WTC11 (cell line): ENCODE measurements at regions not wholly inside any gene's neighbourhood (a gene's known extent, or its start where the extent isn't known, plus 50 kb on each side); places are given as distances from the start of the nearest gene placed in this dataset.

Source experiments
- ATAC-seq: fragments of 200-7000 bp; cut with Tn5 transposase; 2 replicates; pipeline ENCODE4 v1.10.0; 2021; ENCODE audit warnings: mild to moderate bottlenecking, moderate library complexity
- CTCF ChIA-PET: fragments of 300-600 bp; sonication (Branson Sonifier 250); formaldehyde crosslinking; loops from one replicate; lab custom pipeline; 2021; ENCODE audit warnings: antibody characterized with exemption; lab: Charles Lee
- POLR2A ChIA-PET: fragments of 350-600 bp; sonication (Branson Sonifier 250); formaldehyde crosslinking; loops from one replicate; lab custom pipeline; 2021; ENCODE audit warnings: antibody characterized with exemption; lab: Charles Lee
- DNase-seq: peaks from one replicate; pipeline ENCODE4 v3.0.0; 2021; ENCODE audit warnings: low spot score
- H3K27ac Mint-ChIP-seq: 2 replicates; pipeline ENCODE4 v1.8.0; 2021; ENCODE audit warnings: mixed read lengths
- H3K27me3 Mint-ChIP-seq: 2 replicates; pipeline ENCODE4 v1.8.0; 2021; ENCODE audit warnings: low read depth, mild to moderate bottlenecking, moderate library complexity, mixed read lengths
- H3K36me3 Mint-ChIP-seq: 2 replicates; pipeline ENCODE4 v1.8.0; 2021; ENCODE audit warnings: mixed read lengths
- H3K4me1 Mint-ChIP-seq: 2 replicates; pipeline ENCODE4 v1.8.0; 2022; ENCODE audit warnings: mixed read lengths
- H3K4me3 Mint-ChIP-seq: 2 replicates; pipeline ENCODE4 v1.8.0; 2021; ENCODE audit warnings: mild to moderate bottlenecking, moderate library complexity, mixed read lengths
- H3K9me3 Mint-ChIP-seq: 2 replicates; pipeline ENCODE4 v1.8.0; 2021; ENCODE audit warnings: mixed read lengths
- ATF6 ChIP-seq: sonication (generic); formaldehyde crosslinking; IDR thresholded peaks from 2 replicates; pipeline ENCODE4 v1.8.1; 2023; ENCODE audit warnings: mild to moderate bottlenecking, missing genetic modification reagents
- CREM ChIP-seq: sonication (generic); formaldehyde crosslinking; IDR thresholded peaks from 2 replicates; pipeline ENCODE4 v1.8.1; 2022; ENCODE audit warnings: mild to moderate bottlenecking, missing genetic modification reagents, moderate library complexity
- FOXJ3 ChIP-seq: sonication (generic); formaldehyde crosslinking; IDR thresholded peaks from 2 replicates; pipeline ENCODE4 v1.9.0; 2021; ENCODE audit warnings: missing genetic modification reagents, mild to moderate bottlenecking, borderline replicate concordance
- JUN ChIP-seq: sonication (generic); formaldehyde crosslinking; IDR thresholded peaks from 2 replicates; pipeline ENCODE4 v1.8.0; 2023; ENCODE audit warnings: mild to moderate bottlenecking, missing genetic modification reagents
- OVOL2 ChIP-seq: fragments of 250-450 bp; sonication (Bioruptor Pico); IDR thresholded peaks from 2 replicates; pipeline ENCODE4 v1.9.0; 2021; ENCODE audit warnings: mild to moderate bottlenecking, borderline replicate concordance
- SMAD4 ChIP-seq: sonication (generic); formaldehyde crosslinking; IDR thresholded peaks from 2 replicates; pipeline ENCODE4 v1.8.0; 2022; ENCODE audit warnings: mild to moderate bottlenecking, missing genetic modification reagents
- TEAD1 ChIP-seq: sonication (generic); formaldehyde crosslinking; IDR thresholded peaks from 2 replicates; pipeline ENCODE4 v1.8.0; 2022; ENCODE audit warnings: mild to moderate bottlenecking, missing genetic modification reagents
- TP53 ChIP-seq: sonication (generic); formaldehyde crosslinking; IDR thresholded peaks from 2 replicates; pipeline ENCODE4 v1.8.1; 2023; ENCODE audit warnings: mild to moderate bottlenecking, missing genetic modification reagents
- USF2 ChIP-seq: sonication (generic); formaldehyde crosslinking; IDR thresholded peaks from 2 replicates; pipeline ENCODE4 v1.8.1; 2023; ENCODE audit warnings: mild to moderate bottlenecking, missing genetic modification reagents, moderate library complexity
- TF ChIP-seq, protein P1 (sequence below): fragments of 250-450 bp; sonication (Bioruptor Pico); IDR thresholded peaks from 2 replicates; pipeline ENCODE4 v1.9.0; 2021; ENCODE audit warnings: mild to moderate bottlenecking
- TF ChIP-seq, protein P2 (sequence below): fragments of 250-450 bp; sonication (Bioruptor Pico); IDR thresholded peaks from 2 replicates; pipeline ENCODE4 v1.8.0; 2021; ENCODE audit warnings: mild to moderate bottlenecking
- TF ChIP-seq, protein P3 (sequence below): sonication (generic); formaldehyde crosslinking; IDR thresholded peaks from 2 replicates; pipeline ENCODE4 v1.8.0; 2022; ENCODE audit warnings: mild to moderate bottlenecking, missing genetic modification reagents
- TF ChIP-seq, protein P4 (sequence below): sonication (generic); formaldehyde crosslinking; IDR thresholded peaks from 2 replicates; pipeline ENCODE4 v1.8.0; 2023; ENCODE audit warnings: missing genetic modification reagents, mild to moderate bottlenecking, borderline replicate concordance

DNA sequence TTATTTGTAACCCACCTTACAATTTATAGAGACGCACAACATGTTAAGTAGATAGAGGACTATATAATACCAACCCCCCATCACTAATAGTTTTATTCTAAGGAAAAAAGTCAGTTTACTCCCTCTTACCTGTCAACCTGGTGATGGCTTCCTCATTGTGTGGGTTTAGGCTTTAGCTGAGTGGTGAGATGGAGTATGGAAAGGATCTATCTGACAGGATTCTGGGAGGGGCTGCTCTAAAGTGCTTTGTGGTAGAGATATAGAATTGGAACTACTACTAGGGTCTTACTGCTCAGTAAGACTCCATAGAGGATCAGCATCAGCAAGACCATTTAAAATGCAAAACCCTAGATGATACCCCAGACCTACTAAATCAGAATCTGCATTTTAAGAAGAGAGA lies 82.1 kb upstream of the IFNE start (continued):
- no peak for TF ChIP-seq ATF6 (CRISPR knock-in tag)

GRCh38 chr9:21565155-21565554 lies 83.0 kb upstream of the IFNE start:
- no peak for ATAC-seq
- TF ChIP-seq, protein P1, sequence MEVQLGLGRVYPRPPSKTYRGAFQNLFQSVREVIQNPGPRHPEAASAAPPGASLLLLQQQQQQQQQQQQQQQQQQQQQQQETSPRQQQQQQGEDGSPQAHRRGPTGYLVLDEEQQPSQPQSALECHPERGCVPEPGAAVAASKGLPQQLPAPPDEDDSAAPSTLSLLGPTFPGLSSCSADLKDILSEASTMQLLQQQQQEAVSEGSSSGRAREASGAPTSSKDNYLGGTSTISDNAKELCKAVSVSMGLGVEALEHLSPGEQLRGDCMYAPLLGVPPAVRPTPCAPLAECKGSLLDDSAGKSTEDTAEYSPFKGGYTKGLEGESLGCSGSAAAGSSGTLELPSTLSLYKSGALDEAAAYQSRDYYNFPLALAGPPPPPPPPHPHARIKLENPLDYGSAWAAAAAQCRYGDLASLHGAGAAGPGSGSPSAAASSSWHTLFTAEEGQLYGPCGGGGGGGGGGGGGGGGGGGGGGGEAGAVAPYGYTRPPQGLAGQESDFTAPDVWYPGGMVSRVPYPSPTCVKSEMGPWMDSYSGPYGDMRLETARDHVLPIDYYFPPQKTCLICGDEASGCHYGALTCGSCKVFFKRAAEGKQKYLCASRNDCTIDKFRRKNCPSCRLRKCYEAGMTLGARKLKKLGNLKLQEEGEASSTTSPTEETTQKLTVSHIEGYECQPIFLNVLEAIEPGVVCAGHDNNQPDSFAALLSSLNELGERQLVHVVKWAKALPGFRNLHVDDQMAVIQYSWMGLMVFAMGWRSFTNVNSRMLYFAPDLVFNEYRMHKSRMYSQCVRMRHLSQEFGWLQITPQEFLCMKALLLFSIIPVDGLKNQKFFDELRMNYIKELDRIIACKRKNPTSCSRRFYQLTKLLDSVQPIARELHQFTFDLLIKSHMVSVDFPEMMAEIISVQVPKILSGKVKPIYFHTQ (CRISPR knock-in tag), result no peak
- TF ChIP-seq JUN (CRISPR knock-in tag) (no peak), USF2 (CRISPR knock-in tag) (no peak), OVOL2 (CRISPR knock-in tag) (no peak), TEAD1 (CRISPR knock-in tag) (no peak), FOXJ3 (CRISPR knock-in tag) (no peak), CREM (no peak), TP53 (CRISPR knock-in tag) (no peak)
- TF ChIP-seq, protein P2, sequence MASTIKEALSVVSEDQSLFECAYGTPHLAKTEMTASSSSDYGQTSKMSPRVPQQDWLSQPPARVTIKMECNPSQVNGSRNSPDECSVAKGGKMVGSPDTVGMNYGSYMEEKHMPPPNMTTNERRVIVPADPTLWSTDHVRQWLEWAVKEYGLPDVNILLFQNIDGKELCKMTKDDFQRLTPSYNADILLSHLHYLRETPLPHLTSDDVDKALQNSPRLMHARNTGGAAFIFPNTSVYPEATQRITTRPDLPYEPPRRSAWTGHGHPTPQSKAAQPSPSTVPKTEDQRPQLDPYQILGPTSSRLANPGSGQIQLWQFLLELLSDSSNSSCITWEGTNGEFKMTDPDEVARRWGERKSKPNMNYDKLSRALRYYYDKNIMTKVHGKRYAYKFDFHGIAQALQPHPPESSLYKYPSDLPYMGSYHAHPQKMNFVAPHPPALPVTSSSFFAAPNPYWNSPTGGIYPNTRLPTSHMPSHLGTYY (CRISPR knock-in tag), result no peak
- Mint-ChIP-seq H3K4me3 (no peak overlapping the region), H3K36me3 (no peaks in the 10 kb centered on the region), H3K9me3 (no peaks in the 10 kb centered on the region), H3K27me3 (peaks cover 8% of the 10 kb centered on the region), H3K27ac (no peak overlapping the region), H3K4me1 (peaks cover 19% of the 10 kb centered on the region)
- ChIA-PET POLR2A (no interaction called here), CTCF (no interaction called here)
- no peak for DNase-seq

DNA sequence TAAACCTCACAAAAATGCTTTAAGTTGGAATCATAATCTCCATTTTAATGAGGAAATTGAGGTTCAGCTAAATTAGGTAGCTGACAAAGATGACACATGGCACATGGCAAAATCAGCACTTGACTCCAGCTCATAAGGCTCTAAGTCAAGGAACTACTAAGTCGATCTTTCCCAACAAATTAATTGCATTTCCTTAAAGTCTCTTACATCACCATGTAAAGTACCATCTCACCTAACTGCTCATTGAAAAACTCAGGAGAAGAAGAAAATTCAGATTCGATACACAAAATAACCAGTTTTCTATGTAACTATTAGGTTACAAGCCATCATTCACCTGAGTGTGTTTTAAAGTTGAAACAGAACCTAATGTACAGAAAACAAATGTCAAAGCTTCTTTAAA lies 85.8 kb upstream of the IFNE start:
- H3K36me3 Mint-ChIP-seq, result no peaks in the 10 kb centered on the region
- ChIA-PET POLR2A (no interaction called here), CTCF (interaction anchor here (1.2 to 1.3 kb wide), 2 partner anchors 9 to 176 kb away, joined by 3 to 4 read pairs; no protein-coding TSS in a partner anchor)
- H3K9me3 Mint-ChIP-seq, result no peaks in the 10 kb centered on the region
- no peak overlapping the region for H3K4me3 Mint-ChIP-seq
- peaks cover 15% of the 10 kb centered on the region for H3K4me1 Mint-ChIP-seq
- DNase-seq (no peak), ATAC-seq (no peak)
- TF ChIP-seq, protein P3, sequence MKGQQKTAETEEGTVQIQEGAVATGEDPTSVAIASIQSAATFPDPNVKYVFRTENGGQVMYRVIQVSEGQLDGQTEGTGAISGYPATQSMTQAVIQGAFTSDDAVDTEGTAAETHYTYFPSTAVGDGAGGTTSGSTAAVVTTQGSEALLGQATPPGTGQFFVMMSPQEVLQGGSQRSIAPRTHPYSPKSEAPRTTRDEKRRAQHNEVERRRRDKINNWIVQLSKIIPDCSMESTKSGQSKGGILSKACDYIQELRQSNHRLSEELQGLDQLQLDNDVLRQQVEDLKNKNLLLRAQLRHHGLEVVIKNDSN (CRISPR knock-in tag), result no peak
- TF ChIP-seq, protein P4, sequence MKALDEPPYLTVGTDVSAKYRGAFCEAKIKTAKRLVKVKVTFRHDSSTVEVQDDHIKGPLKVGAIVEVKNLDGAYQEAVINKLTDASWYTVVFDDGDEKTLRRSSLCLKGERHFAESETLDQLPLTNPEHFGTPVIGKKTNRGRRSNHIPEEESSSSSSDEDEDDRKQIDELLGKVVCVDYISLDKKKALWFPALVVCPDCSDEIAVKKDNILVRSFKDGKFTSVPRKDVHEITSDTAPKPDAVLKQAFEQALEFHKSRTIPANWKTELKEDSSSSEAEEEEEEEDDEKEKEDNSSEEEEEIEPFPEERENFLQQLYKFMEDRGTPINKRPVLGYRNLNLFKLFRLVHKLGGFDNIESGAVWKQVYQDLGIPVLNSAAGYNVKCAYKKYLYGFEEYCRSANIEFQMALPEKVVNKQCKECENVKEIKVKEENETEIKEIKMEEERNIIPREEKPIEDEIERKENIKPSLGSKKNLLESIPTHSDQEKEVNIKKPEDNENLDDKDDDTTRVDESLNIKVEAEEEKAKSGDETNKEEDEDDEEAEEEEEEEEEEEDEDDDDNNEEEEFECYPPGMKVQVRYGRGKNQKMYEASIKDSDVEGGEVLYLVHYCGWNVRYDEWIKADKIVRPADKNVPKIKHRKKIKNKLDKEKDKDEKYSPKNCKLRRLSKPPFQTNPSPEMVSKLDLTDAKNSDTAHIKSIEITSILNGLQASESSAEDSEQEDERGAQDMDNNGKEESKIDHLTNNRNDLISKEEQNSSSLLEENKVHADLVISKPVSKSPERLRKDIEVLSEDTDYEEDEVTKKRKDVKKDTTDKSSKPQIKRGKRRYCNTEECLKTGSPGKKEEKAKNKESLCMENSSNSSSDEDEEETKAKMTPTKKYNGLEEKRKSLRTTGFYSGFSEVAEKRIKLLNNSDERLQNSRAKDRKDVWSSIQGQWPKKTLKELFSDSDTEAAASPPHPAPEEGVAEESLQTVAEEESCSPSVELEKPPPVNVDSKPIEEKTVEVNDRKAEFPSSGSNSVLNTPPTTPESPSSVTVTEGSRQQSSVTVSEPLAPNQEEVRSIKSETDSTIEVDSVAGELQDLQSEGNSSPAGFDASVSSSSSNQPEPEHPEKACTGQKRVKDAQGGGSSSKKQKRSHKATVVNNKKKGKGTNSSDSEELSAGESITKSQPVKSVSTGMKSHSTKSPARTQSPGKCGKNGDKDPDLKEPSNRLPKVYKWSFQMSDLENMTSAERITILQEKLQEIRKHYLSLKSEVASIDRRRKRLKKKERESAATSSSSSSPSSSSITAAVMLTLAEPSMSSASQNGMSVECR (CRISPR knock-in tag), result no peak
- TF ChIP-seq SMAD4 (CRISPR knock-in tag), result no peak
- H3K27ac Mint-ChIP-seq, result no peak overlapping the region
- peaks cover 2% of the 10 kb centered on the region; the same call in 1 of the 2 replicates for H3K27me3 Mint-ChIP-seq
